ENCODE measurements at regions not wholly inside any gene's neighbourhood (a gene's known extent, or its start where the extent isn't known, plus 50 kb on each side); places are given as distances from the start of the nearest gene placed in this dataset.

DNA sequence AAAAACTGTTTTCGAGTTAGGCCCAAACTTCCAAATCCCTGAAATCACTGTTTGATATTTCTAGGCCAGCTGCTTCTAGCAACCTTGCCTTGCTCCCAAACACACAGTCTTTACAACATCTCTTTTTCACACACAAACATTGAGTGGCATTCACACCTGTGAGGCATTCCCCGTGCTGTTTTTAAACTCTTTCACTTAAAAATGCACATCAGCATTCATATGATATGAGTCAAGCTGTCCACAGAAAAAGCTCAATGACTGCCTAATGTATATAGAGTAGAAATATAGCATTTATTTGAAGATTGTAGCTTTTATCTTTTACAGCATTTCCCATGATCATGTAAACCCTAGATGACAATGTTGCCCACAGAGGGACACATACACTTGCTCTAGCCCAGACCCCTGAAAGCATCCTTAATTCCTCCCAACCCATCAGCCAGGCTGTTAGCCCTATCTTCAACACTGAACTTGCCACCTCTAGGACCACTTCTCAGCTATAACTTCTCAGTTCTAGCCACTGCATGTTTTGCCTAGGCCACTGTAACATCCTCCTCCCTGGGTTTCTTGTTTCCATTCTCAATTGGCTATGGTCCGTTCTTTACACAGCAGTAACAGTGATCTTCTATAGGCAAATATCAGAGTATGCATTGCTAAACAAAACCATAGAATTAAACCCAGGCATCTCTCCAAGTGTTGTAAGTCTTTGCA lies 782.6 kb downstream of the DIPK2A start:
- no peak for TF ChIP-seq CTCF (IDR thresholded peaks at IDR 0.05)
- TF ChIP-seq POLR2A (IDR thresholded peaks at IDR 0.05), result no peak
- TF ChIP-seq EP300 (IDR thresholded peaks at IDR 0.05), result no peak

Data from tibial nerve (tissue), 4 donors.